ENCODE measurements at regions not wholly inside any gene's neighbourhood (a gene's known extent, or its start where the extent isn't known, plus 50 kb on each side); places are given as distances from the start of the nearest gene placed in this dataset.

GRCh38 chrX:45697591-45697990 lies 496.9 kb upstream of the DIPK2B start:
- TF ChIP-seq CTCF (IDR thresholded peaks at IDR 0.05; ENCODE audit: borderline replicate concordance, extremely low read depth, low read length, poor library complexity, severe bottlenecking) (no peak), EZH2 (IDR thresholded peaks at IDR 0.05; ENCODE audit: borderline replicate concordance, low read depth, low read length, severe bottlenecking) (no peak)
